Mesenchymal stem cell (in vitro differentiated cells and primary cell): ENCODE measurements at regions not wholly inside any gene's neighbourhood (a gene's known extent, or its start where the extent isn't known, plus 50 kb on each side); places are given as distances from the start of the nearest gene placed in this dataset.

Source experiments
- DNase-seq: peaks from one replicate; pipeline ENCODE4 v3.0.0-alpha.2; 2013
- H2AFZ ChIP-seq: one replicate; pipeline ENCODE4 v1.6.1; 2013; ENCODE audit warnings: low read depth, mild to moderate bottlenecking, control low read depth, inconsistent platforms, low read length, moderate library complexity
- H2AK5ac ChIP-seq: 2 replicates; pipeline ENCODE4 v1.6.1; 2013; ENCODE audit warnings: low read length, moderate library complexity, mild to moderate bottlenecking, inconsistent platforms; ENCODE audit not compliant: severe bottlenecking
- H2BK120ac ChIP-seq: one replicate; pipeline ENCODE4 v1.6.1; 2013; ENCODE audit warnings: low read depth, mild to moderate bottlenecking, inconsistent platforms, low read length, moderate library complexity
- H2BK12ac ChIP-seq, 2 experiments: one replicate each; pipeline ENCODE4 v1.6.1; 2013; ENCODE audit warnings: inconsistent platforms in 2 of 2, low read length in 2 of 2, mild to moderate bottlenecking in 2 of 2, moderate library complexity in 2 of 2, control low read depth in 1 of 2
- H2BK15ac ChIP-seq: one replicate; pipeline ENCODE4 v1.6.1; 2013; ENCODE audit warnings: mild to moderate bottlenecking, low read depth, inconsistent platforms; ENCODE audit not compliant: poor library complexity, severe bottlenecking
- H2BK5ac ChIP-seq: 2 replicates; pipeline ENCODE4 v1.6.1; 2013; ENCODE audit warnings: low read depth, mild to moderate bottlenecking, low read length, control low read depth, inconsistent platforms; ENCODE audit not compliant: poor library complexity, severe bottlenecking
- H3K14ac ChIP-seq, 2 experiments: one replicate each; pipeline ENCODE4 v1.6.1; 2013; ENCODE audit warnings: inconsistent platforms in 2 of 2, low read length in 2 of 2, control low read depth in 1 of 2, mild to moderate bottlenecking in 1 of 2, moderate library complexity in 1 of 2
- H3K18ac ChIP-seq, 2 experiments: one replicate each; pipeline ENCODE4 v1.6.1; 2013; ENCODE audit warnings: inconsistent platforms in 2 of 2, low read length in 2 of 2, control low read depth in 1 of 2, low read depth in 1 of 2, mild to moderate bottlenecking in 1 of 2
- H3K23ac ChIP-seq, 2 experiments: one replicate each; pipeline ENCODE4 v1.6.1; 2013; ENCODE audit warnings: inconsistent platforms in 2 of 2, low read length in 2 of 2, mild to moderate bottlenecking in 2 of 2, moderate library complexity in 2 of 2, control low read depth in 1 of 2
- H3K27ac ChIP-seq: 2 replicates; pipeline ENCODE4 v1.5.1; 2013; ENCODE audit warnings: mild to moderate bottlenecking, moderate library complexity, low read length, control low read depth, inconsistent platforms; ENCODE audit not compliant: poor library complexity, severe bottlenecking
- H3K27me3 ChIP-seq, 2 experiments: 2 replicates each; pipeline versions ENCODE4 v1.6.1 to v1.7.0; 2013; ENCODE audit warnings: low read length in 2 of 2, mild to moderate bottlenecking in 2 of 2, moderate library complexity in 2 of 2, control low read depth in 1 of 2, inconsistent platforms in 1 of 2; ENCODE audit not compliant: control insufficient read depth in 1 of 2, insufficient read depth in 1 of 2
- H3K36me3 ChIP-seq, 2 experiments: 2 replicates each; pipeline versions ENCODE4 v1.6.1 to v1.7.0; 2013; ENCODE audit warnings: low read length in 2 of 2, control low read depth in 1 of 2, inconsistent platforms in 1 of 2, low read depth in 1 of 2, mild to moderate bottlenecking in 1 of 2; ENCODE audit not compliant: insufficient read depth in 2 of 2, control insufficient read depth in 1 of 2
- H3K4ac ChIP-seq, 2 experiments: one replicate each; pipeline ENCODE4 v1.6.1; 2013; ENCODE audit warnings: inconsistent platforms in 2 of 2, low read length in 2 of 2, mild to moderate bottlenecking in 2 of 2, moderate library complexity in 2 of 2, control low read depth in 1 of 2, low read depth in 1 of 2
- H3K4me1 ChIP-seq: 2 replicates; pipeline ENCODE4 v1.6.1; 2013; ENCODE audit warnings: low read depth, low read length, control low read depth; ENCODE audit not compliant: control insufficient read depth, insufficient read depth
- H3K4me2 ChIP-seq: 2 replicates; pipeline ENCODE4 v1.6.1; 2013; ENCODE audit warnings: low read length, mild to moderate bottlenecking, inconsistent platforms; ENCODE audit not compliant: poor library complexity, severe bottlenecking
- H3K4me3 ChIP-seq, 2 experiments: 2 replicates each; pipeline versions ENCODE4 v1.5.1 to v1.7.0; 2013; ENCODE audit warnings: low read length in 2 of 2, mild to moderate bottlenecking in 2 of 2, control low read depth in 1 of 2, low read depth in 1 of 2; ENCODE audit not compliant: insufficient read depth in 1 of 2
- H3K79me1 ChIP-seq: replicated peaks from 2 replicates; pipeline ENCODE4 v1.6.1; 2013; ENCODE audit warnings: mild to moderate bottlenecking, control low read depth, low read length, inconsistent platforms; ENCODE audit not compliant: poor library complexity, severe bottlenecking
- H3K9ac ChIP-seq: 2 replicates; pipeline ENCODE4 v1.7.0; 2013; ENCODE audit warnings: mild to moderate bottlenecking, low read length, moderate library complexity
- H3K9me3 ChIP-seq: 2 replicates; pipeline ENCODE4 v1.7.0; 2013; ENCODE audit warnings: mild to moderate bottlenecking, low read length; ENCODE audit not compliant: control insufficient read depth
- H4K8ac ChIP-seq: one replicate; pipeline ENCODE4 v1.6.1; 2013; ENCODE audit warnings: inconsistent platforms, mild to moderate bottlenecking, low read length, moderate library complexity
- H4K91ac ChIP-seq: one replicate; pipeline ENCODE4 v1.6.1; 2013; ENCODE audit warnings: mild to moderate bottlenecking, low read length, inconsistent platforms
- WGBS: methylation state at CpG from one replicate; pipeline ENCODE4 v1.1.7; 2013; ENCODE audit warnings: mixed read lengths; 5-methylcytosine and 5-hydroxymethylcytosine counted together

DNA sequence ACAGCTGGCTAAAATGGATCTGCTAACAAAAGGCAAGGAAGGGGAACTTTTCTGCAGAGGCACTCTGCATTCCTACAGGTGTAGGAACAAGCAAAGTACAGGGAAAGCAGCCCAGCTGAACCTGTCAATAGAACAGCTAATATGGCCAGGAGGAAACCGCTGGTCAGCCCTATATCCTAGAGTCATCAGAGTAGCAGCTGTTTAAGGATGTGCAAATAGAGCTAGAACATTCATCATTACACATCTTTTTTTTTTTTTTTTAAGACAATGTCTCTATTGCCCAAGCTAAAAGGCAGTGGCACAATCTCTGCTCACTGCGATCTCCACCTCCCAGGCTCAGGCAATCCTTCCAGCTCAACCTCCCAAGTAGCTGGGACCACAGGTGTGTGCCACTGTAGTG is 163.0 kb downstream of the BTC start:
- Histone ChIP-seq H3K9ac (no peak overlapping the region), H3K23ac (no peak overlapping the region), H2BK120ac (peak overlapping the region; percentile 29), H3K4me3 (no peak overlapping the region), H3K18ac (peak overlapping the region in 1 of 2 experiments; percentile 49), H4K8ac (no peak overlapping the region), H3K14ac (no peak overlapping the region), H2BK5ac (no peak overlapping the region), H3K36me3 (no peaks in the 10 kb centered on the region), H4K91ac (peak overlapping the region; percentile 5), H2AFZ (no peak overlapping the region), H3K79me1 (no peaks in the 10 kb centered on the region), H3K4ac (peak overlapping the region in 1 of 2 experiments; percentile 32), H2BK15ac (no peak overlapping the region), H2BK12ac (peak overlapping the region; percentile 70 to 75), H3K4me2 (no peak overlapping the region), H2AK5ac (no peak overlapping the region), H3K27ac (no peak overlapping the region), H3K27me3 (no peaks in the 10 kb centered on the region), H3K9me3 (no peaks in the 10 kb centered on the region), H3K4me1 (peaks cover 3% of the 10 kb centered on the region)
- DNase-seq, result peak; percentile 52
- 94% methylated on average over 2 of the region's 2 CpGs for WGBS

GRCh38 chr4:74631988-74632387 is 162.3 kb downstream of the BTC start:
- H2BK120ac ChIP-seq, result no peak overlapping the region
- no peak overlapping the region for H2BK12ac ChIP-seq
- H3K4me1 ChIP-seq, result peaks cover 3% of the 10 kb centered on the region
- H3K27ac ChIP-seq, result no peak overlapping the region
- H3K27me3 ChIP-seq, result no peaks in the 10 kb centered on the region
- H2BK15ac ChIP-seq, result no peak overlapping the region
- H3K9ac ChIP-seq, result no peak overlapping the region
- no peak overlapping the region for H4K91ac ChIP-seq
- no peak overlapping the region for H2BK5ac ChIP-seq
- no peaks in the 10 kb centered on the region for H3K36me3 ChIP-seq
- H3K18ac ChIP-seq, result no peak overlapping the region
- no peaks in the 10 kb centered on the region for H3K9me3 ChIP-seq
- H3K4me3 ChIP-seq, result no peak overlapping the region
- H2AK5ac ChIP-seq, result no peak overlapping the region
- no peak for DNase-seq
- no peaks in the 10 kb centered on the region for H3K79me1 ChIP-seq
- H3K23ac ChIP-seq, result no peak overlapping the region
- no peak overlapping the region for H3K14ac ChIP-seq
- no peak overlapping the region for H4K8ac ChIP-seq
- no peak overlapping the region for H3K4me2 ChIP-seq
- H2AFZ ChIP-seq, result no peak overlapping the region
- no peak overlapping the region for H3K4ac ChIP-seq

DNA sequence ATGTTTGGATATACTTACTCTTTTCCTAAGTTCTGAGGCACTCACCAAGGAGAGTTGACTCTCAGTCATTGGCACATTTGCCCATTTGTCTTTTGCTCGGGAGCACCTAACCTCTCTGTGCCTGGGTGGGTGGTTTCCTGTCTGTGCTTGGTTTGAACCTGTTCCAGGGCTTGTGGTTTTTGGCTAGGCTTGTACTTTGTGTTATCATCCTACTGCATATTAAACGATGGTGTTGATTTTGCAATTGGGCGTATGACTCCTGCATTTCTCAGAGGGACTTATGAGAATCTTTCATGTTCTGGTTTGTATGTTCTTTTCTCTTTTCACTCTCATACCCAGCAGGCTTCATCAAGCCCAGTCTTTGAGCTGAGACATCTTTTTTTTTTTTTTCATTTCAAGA is 161.7 kb downstream of the BTC start:
- peak overlapping the region in 1 of 2 experiments; percentile 52 for H3K18ac ChIP-seq
- no peak overlapping the region for H4K8ac ChIP-seq
- H2AFZ ChIP-seq, result no peak overlapping the region
- peaks cover 3% of the 10 kb centered on the region for H3K4me1 ChIP-seq
- H3K14ac ChIP-seq, result no peak overlapping the region
- H3K79me1 ChIP-seq, result no peaks in the 10 kb centered on the region
- no peak overlapping the region for H3K4ac ChIP-seq
- no peak overlapping the region for H2BK5ac ChIP-seq
- no peak overlapping the region for H2BK120ac ChIP-seq
- H3K4me2 ChIP-seq, result no peak overlapping the region
- H3K4me3 ChIP-seq, result no peak overlapping the region
- no peak overlapping the region for H3K23ac ChIP-seq
- H3K36me3 ChIP-seq, result no peaks in the 10 kb centered on the region
- WGBS, result 0% methylated on average over 1 of the region's 3 CpGs
- H2BK15ac ChIP-seq, result no peak overlapping the region
- no peak overlapping the region for H2BK12ac ChIP-seq
- H3K27me3 ChIP-seq, result no peaks in the 10 kb centered on the region
- no peak overlapping the region for H2AK5ac ChIP-seq
- H3K9me3 ChIP-seq, result no peaks in the 10 kb centered on the region
- no peak overlapping the region for H4K91ac ChIP-seq
- DNase-seq, result peak; percentile 72
- H3K9ac ChIP-seq, result peak overlapping the region; percentile 17
- no peak overlapping the region for H3K27ac ChIP-seq

DNA sequence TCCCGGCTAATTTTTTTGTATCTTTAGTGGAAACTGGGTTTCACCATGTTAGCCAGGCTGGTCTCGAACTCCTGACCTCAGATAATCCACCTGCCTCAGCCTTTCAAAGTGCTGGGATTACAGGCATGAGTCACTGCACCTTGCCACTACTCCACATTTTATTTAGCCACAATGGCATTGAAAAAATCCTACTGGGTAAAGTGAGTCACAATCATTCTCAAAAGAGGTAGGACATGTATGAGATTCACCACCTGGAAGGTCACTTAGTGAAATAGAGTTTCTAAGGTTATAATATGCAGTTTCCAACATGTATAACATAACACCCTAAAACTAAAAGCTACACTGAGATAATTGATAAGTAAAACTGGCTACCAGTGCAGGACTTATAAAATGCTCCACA is 159.2 kb downstream of the BTC start:
- no peak overlapping the region for H3K18ac ChIP-seq
- no peak for DNase-seq
- H3K9ac ChIP-seq, result no peak overlapping the region
- H4K91ac ChIP-seq, result no peak overlapping the region
- no peaks in the 10 kb centered on the region for H3K27me3 ChIP-seq
- H3K79me1 ChIP-seq, result no peaks in the 10 kb centered on the region
- H3K27ac ChIP-seq, result no peak overlapping the region
- H3K36me3 ChIP-seq, result no peaks in the 10 kb centered on the region
- no peak overlapping the region for H3K4me2 ChIP-seq
- H4K8ac ChIP-seq, result no peak overlapping the region
- no peak overlapping the region for H2BK15ac ChIP-seq
- peaks cover 3% of the 10 kb centered on the region for H3K4me1 ChIP-seq
- no peak overlapping the region for H3K14ac ChIP-seq
- no peak overlapping the region for H3K4me3 ChIP-seq
- 100% methylated on average over 2 of the region's 2 CpGs for WGBS
- no peaks in the 10 kb centered on the region for H3K9me3 ChIP-seq
- H3K4ac ChIP-seq, result no peak overlapping the region
- no peak overlapping the region for H2BK120ac ChIP-seq
- H2AFZ ChIP-seq, result no peak overlapping the region
- no peak overlapping the region for H2BK5ac ChIP-seq
- H3K23ac ChIP-seq, result no peak overlapping the region
- no peak overlapping the region for H2BK12ac ChIP-seq
- H2AK5ac ChIP-seq, result no peak overlapping the region
